ENCODE measurements at regions not wholly inside any gene's neighbourhood (a gene's known extent, or its start where the extent isn't known, plus 50 kb on each side); places are given as distances from the start of the nearest gene placed in this dataset.
"Not testable (repeated sequence)": the region's sequence is repeated elsewhere in the genome, so short reads cannot be mapped to it uniquely, and the experiment has no call there.

- no peak overlapping the region for H3K4me3 ChIP-seq
- no peaks in the 10 kb centered on the region for H3K36me3 ChIP-seq
- no peak overlapping the region for H3K27ac ChIP-seq
- H3K4me1 ChIP-seq = no peaks in the 10 kb centered on the region
- intact Hi-C loops (cut with DNase I) = no loop called here
- H3K9me3 ChIP-seq = no peaks in the 10 kb centered on the region
- H3K27me3 ChIP-seq = no peaks in the 10 kb centered on the region
- no peak for DNase-seq (ENCODE audit: low spot score in 2 of 2)
- no peak for TF ChIP-seq CTCF (IDR thresholded peaks at IDR 0.05)
Observed at GRCh38 chr4:71210823-71211222, 128.0 kb upstream of the SLC4A4 start.

GRCh38 chr4:71211748-71212147 lies 127.1 kb upstream of the SLC4A4 start:
- H3K27me3 ChIP-seq = no peaks in the 10 kb centered on the region
- H3K4me1 ChIP-seq = no peaks in the 10 kb centered on the region
- intact Hi-C loops (cut with DNase I) = no loop called here
- no peaks in the 10 kb centered on the region for H3K36me3 ChIP-seq
- no peak overlapping the region for H3K4me3 ChIP-seq
- TF ChIP-seq CTCF (IDR thresholded peaks at IDR 0.05) = no peak
- no peak overlapping the region for H3K27ac ChIP-seq
- DNase-seq (ENCODE audit: low spot score in 2 of 2) = no peak
- H3K9me3 ChIP-seq = no peaks in the 10 kb centered on the region

GRCh38 chr4:71212216-71212615 lies 126.6 kb upstream of the SLC4A4 start:
- no peaks in the 10 kb centered on the region for H3K36me3 ChIP-seq
- no peaks in the 10 kb centered on the region for H3K4me1 ChIP-seq
- no peaks in the 10 kb centered on the region for H3K27me3 ChIP-seq
- no peak overlapping the region for H3K27ac ChIP-seq
- TF ChIP-seq CTCF (IDR thresholded peaks at IDR 0.05) = no peak
- H3K4me3 ChIP-seq = no peak overlapping the region
- DNase-seq (ENCODE audit: low spot score in 2 of 2) = no peak
- intact Hi-C loops (cut with DNase I) = no loop called here
- H3K9me3 ChIP-seq = no peaks in the 10 kb centered on the region

GRCh38 chr4:71214578-71214977 lies 124.2 kb upstream of the SLC4A4 start:
- no peak for DNase-seq (ENCODE audit: low spot score in 2 of 2)
- no peaks in the 10 kb centered on the region for H3K4me1 ChIP-seq
- no peak overlapping the region for H3K4me3 ChIP-seq
- H3K36me3 ChIP-seq = no peaks in the 10 kb centered on the region
- intact Hi-C loops (cut with DNase I) = no loop called here
- no peaks in the 10 kb centered on the region for H3K27me3 ChIP-seq
- no peaks in the 10 kb centered on the region for H3K9me3 ChIP-seq
- no peak for TF ChIP-seq CTCF (IDR thresholded peaks at IDR 0.05)
- no peak overlapping the region for H3K27ac ChIP-seq

- H3K27ac ChIP-seq = no peak overlapping the region
- no peaks in the 10 kb centered on the region for H3K4me1 ChIP-seq
- H3K36me3 ChIP-seq = no peaks in the 10 kb centered on the region
- H3K27me3 ChIP-seq = no peaks in the 10 kb centered on the region
- no peak overlapping the region for H3K4me3 ChIP-seq
- DNase-seq (ENCODE audit: low spot score in 2 of 2) = no peak
- TF ChIP-seq CTCF (IDR thresholded peaks at IDR 0.05) = no peak
- H3K9me3 ChIP-seq = no peaks in the 10 kb centered on the region
- intact Hi-C loops (cut with DNase I) = no loop called here
Observed at GRCh38 chr4:71216316-71216959, 122.4 kb upstream of the SLC4A4 start.

GRCh38 chr4:71217688-71218087 lies 121.1 kb upstream of the SLC4A4 start:
- TF ChIP-seq CTCF (IDR thresholded peaks at IDR 0.05) = no peak
- intact Hi-C loops (cut with DNase I) = no loop called here
- H3K27ac ChIP-seq = no peak overlapping the region
- DNase-seq (ENCODE audit: low spot score in 2 of 2) = no peak
- H3K4me3 ChIP-seq = no peak overlapping the region
- no peaks in the 10 kb centered on the region for H3K4me1 ChIP-seq
- H3K36me3 ChIP-seq = no peaks in the 10 kb centered on the region
- H3K27me3 ChIP-seq = no peaks in the 10 kb centered on the region
- no peaks in the 10 kb centered on the region for H3K9me3 ChIP-seq

- H3K9me3 ChIP-seq; H3K27me3 ChIP-seq; H3K27ac ChIP-seq; intact Hi-C loops (cut with DNase I); H3K36me3 ChIP-seq; H3K4me1 ChIP-seq; DNase-seq (ENCODE audit: low spot score in 2 of 2); H3K4me3 ChIP-seq: not testable (repeated sequence)
Observed at GRCh38 chr4:71220848-71221247, 118.0 kb upstream of the SLC4A4 start.
